ENCODE measurements at regions not wholly inside any gene's neighbourhood (a gene's known extent, or its start where the extent isn't known, plus 50 kb on each side); places are given as distances from the start of the nearest gene placed in this dataset.
"Not testable (repeated sequence)": the region's sequence is repeated elsewhere in the genome, so short reads cannot be mapped to it uniquely, and the experiment has no call there.

DNA sequence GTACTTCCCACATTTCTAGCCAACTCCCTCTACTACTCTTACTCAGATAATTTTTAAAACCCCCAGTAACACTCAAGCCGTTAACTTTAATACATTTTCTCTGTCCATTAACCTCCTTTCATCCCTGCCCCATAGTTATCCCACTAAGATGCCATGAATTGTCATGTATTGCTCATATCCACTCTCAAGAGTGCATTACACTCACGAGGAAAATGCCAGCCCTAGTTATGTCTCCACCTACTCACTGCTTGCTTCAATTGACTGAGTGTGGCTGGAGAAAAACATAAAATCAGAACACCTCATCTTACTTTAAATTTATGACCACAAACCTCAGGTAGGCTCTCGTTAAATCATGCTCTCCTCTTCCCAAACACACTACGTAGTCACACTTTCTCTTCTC is 324.1 kb upstream of the NPSR1 start:
- DNase-seq = no peak

GRCh38 chr7:34337163-34337562 is 320.9 kb upstream of the NPSR1 start:
- DNase-seq = no peak

GRCh38 chr7:34338961-34339526 is 319.0 kb upstream of the NPSR1 start:
- DNase-seq = no peak

DNA sequence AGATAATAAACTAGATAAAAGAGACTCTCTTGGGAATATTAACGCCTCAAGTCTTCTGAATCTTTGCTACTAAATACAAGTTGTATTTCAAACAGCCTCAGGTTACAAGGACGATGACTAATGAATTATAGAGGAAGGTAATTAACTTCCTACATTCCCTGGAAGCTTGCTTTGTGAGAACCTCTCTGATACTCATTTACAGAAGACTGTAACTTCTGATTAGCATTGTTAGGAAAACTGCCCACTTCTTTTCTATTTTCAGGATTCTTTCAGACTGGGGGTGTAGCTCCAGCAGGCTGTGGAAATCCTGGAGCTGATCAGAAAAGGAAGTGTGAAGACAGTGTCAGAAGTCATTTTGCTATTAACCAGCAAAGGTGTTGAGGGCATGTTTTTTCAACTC is 316.7 kb upstream of the NPSR1 start:
- no peak for DNase-seq

DNA sequence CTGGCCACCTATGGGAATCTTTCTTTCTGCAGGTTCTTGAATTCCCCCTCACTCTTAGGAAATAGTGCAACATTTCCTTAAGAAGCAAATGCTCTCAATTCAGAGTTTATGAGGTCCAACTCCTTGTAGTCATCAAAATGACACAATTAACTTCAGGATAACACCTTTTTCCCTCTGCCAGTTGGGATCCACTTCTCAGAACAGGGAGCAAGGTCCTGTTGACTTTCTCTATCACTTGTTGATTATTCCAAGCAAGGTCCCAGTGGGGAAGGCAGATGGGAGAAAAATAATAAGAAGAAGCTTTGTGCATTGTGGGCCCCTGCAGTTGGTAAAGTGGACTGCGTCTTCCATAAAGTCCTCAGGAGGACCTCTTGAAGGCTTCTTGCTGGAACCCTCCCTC is 315.6 kb upstream of the NPSR1 start:
- DNase-seq = no peak

GRCh38 chr7:34343667-34344066 is 314.4 kb upstream of the NPSR1 start:
- no peak for DNase-seq

DNA sequence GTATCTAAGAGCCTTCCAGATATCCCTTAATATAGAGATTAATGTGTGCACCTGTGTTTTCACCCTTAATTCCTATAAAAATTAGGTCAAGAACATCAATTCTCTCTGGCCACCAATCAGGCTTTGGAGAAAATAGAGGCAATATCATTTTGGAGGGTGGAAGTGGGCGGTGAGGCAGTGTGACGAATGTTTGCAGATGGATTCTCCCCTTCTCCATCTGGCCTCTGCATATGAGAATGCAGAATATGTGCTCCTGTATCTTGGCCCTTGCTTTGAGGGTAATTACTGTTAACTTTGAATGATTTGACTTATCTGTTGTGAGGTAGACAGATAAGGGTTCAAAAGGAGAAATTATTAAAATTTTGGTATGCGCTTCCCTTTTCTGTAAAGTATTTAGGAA is 304.0 kb upstream of the NPSR1 start:
- DNase-seq = no peak

DNA sequence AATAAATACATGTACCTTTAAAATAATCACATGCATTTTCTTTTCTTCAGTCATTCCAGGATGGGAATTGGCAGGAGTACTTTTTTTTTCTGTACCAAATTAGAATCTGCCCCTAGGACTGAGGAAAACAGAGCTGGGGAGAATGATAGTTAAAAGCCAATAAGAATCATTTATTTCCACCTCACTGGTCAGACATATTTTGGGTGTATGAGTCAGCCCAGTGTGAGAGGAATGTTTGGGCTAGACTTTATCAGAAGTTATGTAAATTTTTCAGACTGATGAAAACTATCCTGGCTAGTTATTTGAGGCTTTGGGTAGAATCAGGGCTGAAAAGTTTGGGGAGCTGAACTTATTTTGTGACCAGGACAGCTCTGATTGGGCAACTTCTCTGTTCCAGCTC is 303.1 kb upstream of the NPSR1 start:
- DNase-seq = no peak

GRCh38 chr7:34357068-34357467 is 300.9 kb upstream of the NPSR1 start:
- no peak for DNase-seq

DNA sequence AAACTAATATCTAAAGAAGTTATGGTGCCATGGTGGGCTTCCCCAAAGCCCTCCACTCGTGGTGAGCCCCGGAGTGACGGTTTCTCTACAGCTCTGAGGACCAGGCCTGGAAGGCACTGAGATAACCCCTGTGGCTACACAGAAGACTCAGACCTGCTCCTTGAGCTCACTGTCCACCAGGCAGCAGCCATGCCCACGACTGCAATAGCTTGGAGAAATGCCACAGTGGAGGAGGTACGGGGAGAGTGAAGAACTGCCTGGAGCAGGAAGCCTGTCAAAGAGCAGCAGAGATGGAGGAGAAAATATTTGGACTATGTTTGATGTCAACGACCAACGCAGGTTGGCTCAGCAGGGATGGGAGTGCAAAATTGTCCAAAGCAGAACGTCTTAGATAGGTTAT is 300.1 kb upstream of the NPSR1 start:
- DNase-seq = no peak

- not testable (repeated sequence) for DNase-seq
Measured at GRCh38 chr7:34358578-34358977, 299.4 kb upstream of the NPSR1 start.

- no peak for DNase-seq
Measured at GRCh38 chr7:34361663-34362250, 296.3 kb upstream of the NPSR1 start.

DNA sequence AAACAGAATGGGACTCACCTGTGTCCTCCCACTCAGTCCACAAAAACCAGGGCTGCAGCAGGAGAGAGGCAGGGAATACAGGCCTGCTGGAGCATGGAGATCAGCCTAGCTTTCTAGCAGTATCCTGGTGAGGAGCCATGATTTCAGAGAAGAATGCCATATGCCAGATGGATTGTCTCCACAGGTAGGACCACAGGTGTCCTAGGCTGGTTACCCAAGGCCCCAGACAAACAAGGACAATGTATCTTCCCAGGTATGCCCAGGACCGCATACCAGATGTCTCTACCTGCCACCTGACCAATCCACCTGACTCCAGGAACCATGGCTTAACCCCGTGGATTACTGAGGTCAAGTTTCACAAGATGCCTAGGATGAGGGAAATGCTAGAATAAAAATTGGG is 295.4 kb upstream of the NPSR1 start:
- no peak for DNase-seq

DNA sequence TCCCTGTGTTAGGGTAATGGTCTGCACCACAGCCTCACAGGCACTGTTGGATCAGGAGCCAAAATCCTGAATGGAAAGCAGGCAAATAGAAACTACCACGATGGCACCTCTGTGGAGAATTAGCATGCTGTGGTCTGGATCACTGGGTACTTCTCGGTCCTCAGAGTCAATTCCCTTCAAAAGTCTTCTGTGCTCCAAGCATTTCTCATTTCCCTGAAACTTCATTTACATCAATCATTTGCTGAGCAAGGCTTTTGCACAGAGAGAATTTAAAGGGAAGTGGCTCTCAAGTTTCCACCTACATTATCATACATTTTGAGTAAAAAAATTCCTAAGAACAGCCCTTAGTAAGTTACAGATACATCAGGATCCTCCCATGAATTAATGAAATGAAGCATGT is 293.9 kb upstream of the NPSR1 start:
- DNase-seq = no peak

DNA sequence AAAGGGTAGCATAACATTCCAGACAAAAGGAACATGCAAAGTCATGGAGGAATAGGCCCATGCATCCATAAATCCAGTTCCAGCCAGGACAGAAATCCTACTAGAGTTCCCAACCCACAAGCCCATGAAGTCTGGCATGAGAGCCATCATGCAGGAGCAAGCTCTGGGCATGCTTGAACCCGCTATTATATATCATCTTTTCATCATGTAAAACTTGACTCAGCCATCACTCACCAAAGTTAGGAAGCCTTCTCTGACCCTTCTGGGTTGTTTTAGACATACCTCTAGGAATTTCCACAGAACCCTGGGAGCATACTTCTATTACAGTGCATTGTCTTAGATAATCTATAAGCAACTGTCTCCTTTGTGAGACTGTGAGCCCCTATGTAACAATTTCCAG is 293.0 kb upstream of the NPSR1 start:
- DNase-seq = no peak

DNA sequence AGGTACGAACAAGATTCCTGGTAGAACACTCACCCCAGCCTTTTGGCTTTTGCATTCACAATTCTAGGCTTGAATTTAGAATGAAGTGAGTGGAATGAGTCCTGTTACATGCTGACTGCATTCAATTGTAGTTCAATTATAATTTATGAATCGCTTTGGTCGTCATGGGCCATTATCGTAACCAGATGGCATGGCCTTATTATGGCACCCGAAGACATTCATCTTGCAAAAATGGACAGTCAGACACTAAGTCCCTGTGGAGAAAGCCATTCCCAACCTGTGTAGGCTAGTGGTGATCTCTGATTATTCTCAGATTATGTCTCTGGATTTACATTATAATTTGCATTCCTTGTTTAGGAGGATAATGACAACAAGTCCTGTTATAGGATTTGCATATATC is 292.4 kb upstream of the NPSR1 start:
- DNase-seq = no peak

GRCh38 chr7:34371922-34372321 is 286.1 kb upstream of the NPSR1 start:
- DNase-seq = no peak

- no peak for DNase-seq
Measured at GRCh38 chr7:34373940-34374339, 284.1 kb upstream of the NPSR1 start.

- DNase-seq = no peak
Measured at GRCh38 chr7:34382166-34382893, 275.7 kb upstream of the NPSR1 start.

DNA sequence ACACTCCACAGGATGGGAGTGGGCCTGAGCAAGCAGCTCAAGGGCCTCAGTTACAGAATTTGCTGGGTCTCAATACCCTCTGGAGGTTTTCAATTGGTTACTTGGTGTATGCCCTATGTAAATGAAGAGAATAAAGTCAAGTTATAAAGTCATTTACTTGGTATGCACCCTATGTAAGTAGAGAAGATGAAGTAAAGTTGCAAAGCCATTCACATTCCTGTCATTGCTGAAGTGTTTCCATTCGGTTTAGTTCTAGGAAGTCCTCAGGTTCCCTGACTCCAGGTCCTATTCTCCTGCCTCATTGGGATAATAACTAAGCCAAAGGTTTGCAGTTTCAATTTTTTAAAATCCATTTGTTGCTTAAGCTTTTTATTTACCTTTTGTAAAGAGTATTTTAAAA is 272.6 kb upstream of the NPSR1 start:
- DNase-seq = no peak

DNA sequence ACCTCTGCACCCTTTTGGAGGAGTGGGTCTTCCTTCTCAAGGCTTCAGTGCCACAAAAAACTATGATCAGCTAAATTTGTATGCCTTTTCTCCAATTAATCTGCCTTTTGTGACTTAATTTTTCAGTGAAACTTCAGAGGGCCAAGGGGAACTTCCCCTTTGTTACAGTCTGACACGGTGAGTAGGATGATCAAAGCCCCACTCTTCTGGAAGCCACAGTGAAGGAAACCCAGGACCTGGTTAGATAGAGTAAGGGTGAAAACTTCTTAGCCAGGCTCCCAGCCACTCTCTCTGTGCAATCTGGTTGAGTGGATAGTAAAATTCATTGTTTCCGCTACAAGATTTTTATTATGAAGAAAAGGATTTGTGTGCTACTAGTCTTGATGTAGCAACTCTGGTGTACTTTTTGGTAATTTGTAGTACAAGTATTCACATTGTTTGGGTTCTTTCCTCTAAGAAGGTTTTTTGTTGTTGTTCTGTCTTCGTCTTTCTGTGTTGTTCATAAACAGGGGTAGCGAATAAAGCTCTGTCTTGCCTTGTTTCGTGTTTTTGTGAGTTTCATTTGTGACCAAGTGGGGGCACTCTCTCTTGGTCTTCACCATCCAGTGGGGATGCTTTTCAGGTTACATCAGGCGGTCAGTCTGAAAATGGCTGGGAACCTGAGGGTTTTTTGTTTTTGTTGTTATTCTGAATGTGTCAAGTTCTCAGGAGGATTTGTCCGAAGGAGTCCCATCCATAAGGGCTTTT is 268.5 kb upstream of the NPSR1 start:
- DNase-seq = no peak

- no peak for DNase-seq
Measured at GRCh38 chr7:34390103-34390502, 267.9 kb upstream of the NPSR1 start.

DNA sequence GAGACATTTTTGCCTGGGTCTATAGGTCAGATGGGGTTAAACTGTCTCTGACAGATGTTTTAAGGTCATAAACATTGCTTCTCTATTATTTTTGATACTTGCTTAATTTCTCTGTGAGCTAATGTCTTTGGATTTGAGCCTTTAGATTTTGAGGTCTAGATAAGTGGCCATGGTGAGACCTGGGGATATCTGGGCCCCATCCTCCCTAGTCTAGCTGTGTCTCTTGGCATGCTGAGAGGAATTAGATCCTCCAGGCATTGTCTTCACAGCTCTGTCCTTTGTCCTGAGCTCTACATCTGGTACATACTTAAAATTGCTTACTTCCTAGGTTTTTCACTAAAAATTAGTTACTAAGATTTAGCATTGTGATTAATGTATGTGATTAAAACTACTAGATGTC is 265.0 kb upstream of the NPSR1 start:
- DNase-seq = no peak

DNA sequence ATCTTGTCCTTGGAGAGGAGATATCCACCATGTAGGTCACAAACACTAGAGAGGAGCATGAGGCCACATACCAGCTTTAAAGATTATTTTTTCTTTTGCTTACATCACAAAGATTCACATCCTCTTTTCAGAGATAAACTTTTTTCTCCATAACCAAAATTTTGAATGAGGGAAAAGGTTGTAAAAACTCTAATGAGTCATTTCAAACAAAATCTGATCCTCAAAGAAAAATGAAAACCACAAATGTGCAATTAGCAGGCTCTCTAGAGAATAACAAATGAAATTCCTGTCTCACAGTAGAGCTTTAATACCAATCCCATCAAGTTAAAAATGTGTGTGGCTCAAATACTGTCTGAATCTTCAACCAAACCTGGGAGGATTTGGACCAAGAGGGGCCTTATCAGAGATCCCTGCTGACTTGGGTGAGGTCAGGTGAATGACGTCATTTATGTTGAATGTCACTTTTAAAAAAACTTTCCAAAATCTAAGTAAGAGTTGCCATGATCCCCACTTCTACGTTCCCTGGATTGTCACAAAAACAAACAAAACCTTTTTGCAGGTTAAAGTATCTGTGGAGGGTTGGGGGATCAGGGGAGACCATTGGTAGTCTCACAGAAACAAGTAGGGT is 261.5 kb upstream of the NPSR1 start:
- DNase-seq = no peak

Data from activated CD4-positive, alpha-beta T cell treated with anti-CD3 and anti-CD28 coated beads, Interleukin-10, Interleukin-2, amounts not matched to agents 100 ng/mL and 50 ng/mL, durations not matched to agents 16 hours and 8 hours (primary cell).